ENCODE measurements at regions not wholly inside any gene's neighbourhood (a gene's known extent, or its start where the extent isn't known, plus 50 kb on each side); places are given as distances from the start of the nearest gene placed in this dataset.

DNA sequence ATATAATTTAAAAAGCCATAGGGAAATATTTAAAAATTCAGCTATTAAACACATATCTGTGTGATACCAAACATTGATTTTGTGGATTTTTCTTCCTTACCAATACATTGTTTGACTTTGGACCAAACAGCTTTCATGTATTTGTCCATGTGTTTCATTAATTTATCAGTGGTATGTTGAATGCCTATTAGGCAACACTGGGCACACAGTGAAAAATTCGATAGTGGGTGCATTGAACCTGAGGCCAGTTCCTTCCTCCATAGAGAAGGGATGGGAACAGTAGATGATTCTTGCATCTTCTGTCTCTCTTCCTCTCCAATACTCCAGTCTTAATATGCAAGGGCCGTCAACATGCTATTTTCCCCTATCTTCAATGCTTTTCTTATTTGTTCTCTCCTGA lies 110.2 kb upstream of the NR3C1 start:
- TF ChIP-seq, protein P1, sequence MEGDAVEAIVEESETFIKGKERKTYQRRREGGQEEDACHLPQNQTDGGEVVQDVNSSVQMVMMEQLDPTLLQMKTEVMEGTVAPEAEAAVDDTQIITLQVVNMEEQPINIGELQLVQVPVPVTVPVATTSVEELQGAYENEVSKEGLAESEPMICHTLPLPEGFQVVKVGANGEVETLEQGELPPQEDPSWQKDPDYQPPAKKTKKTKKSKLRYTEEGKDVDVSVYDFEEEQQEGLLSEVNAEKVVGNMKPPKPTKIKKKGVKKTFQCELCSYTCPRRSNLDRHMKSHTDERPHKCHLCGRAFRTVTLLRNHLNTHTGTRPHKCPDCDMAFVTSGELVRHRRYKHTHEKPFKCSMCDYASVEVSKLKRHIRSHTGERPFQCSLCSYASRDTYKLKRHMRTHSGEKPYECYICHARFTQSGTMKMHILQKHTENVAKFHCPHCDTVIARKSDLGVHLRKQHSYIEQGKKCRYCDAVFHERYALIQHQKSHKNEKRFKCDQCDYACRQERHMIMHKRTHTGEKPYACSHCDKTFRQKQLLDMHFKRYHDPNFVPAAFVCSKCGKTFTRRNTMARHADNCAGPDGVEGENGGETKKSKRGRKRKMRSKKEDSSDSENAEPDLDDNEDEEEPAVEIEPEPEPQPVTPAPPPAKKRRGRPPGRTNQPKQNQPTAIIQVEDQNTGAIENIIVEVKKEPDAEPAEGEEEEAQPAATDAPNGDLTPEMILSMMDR (IDR thresholded peaks at IDR 0.05; ENCODE audit: insufficient read depth, low read length), result no peak
- TF ChIP-seq GABPA (IDR thresholded peaks at IDR 0.05; ENCODE audit: low read depth) (no peak), REST (IDR thresholded peaks at IDR 0.05; ENCODE audit: insufficient replicate concordance, low read depth) (no peak)

Measured in HL-60 (cell line).